Inflammatory macrophage treated with lipopolysaccharide for 1 hour (primary cell): ENCODE measurements at regions not wholly inside any gene's neighbourhood (a gene's known extent, or its start where the extent isn't known, plus 50 kb on each side); places are given as distances from the start of the nearest gene placed in this dataset.
"Not testable (repeated sequence)": the region's sequence is repeated elsewhere in the genome, so short reads cannot be mapped to it uniquely, and the experiment has no call there.

Experiments used
- DNase-seq, 2 donors: peaks; one replicate each; pipeline ENCODE4 v3.0.0-alpha.2; 2020 to 2022

DNA sequence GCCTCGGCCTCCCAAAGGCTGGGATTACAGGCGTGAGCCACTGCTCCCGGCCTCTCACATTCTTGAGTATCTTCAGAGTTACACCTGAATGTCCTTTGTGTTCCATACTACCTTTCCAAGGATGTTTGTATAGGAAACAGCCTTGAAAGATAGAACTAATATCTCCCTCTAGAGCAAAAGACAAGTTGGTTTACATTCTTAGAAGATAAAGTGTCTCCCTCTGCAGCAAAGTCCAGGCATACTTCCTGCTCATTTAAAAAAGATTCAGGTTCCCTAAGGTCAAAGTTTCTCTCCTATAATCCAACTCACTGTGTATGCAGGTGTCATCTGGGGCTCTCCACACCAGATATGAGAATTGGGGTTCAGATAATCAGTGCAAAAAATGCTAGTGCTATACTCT lies 224.4 kb downstream of the TPBG start:
- no peak for DNase-seq

DNA sequence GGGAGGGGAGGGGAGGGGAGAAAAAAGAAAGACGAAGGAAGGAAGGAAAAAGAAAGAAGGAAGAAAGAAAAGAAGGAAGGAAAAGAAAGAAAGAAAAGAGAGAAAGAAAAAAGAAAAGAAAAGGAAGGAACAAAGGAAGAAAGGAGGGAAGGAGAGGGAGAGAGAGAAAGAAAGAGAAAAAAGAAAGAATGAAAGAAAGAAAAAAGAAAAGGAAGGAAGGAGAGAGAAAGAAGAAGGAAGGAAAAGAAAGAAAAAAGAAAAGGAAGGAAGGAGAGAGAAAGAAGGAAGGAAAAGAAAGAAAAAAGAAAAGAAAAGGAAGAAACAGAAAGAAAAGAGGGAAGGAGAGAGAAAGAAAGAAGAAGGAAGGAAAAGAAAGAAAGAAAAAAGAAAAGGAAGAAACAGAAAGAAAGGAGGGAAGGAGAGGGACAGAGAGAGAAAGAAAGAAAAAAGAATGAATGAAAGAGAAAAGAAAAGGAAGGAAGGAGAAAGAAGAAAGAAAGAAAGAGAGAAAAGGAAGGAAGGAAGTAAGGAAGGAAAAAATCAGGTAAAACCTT lies 225.3 kb downstream of the TPBG start:
- DNase-seq = no peak

DNA sequence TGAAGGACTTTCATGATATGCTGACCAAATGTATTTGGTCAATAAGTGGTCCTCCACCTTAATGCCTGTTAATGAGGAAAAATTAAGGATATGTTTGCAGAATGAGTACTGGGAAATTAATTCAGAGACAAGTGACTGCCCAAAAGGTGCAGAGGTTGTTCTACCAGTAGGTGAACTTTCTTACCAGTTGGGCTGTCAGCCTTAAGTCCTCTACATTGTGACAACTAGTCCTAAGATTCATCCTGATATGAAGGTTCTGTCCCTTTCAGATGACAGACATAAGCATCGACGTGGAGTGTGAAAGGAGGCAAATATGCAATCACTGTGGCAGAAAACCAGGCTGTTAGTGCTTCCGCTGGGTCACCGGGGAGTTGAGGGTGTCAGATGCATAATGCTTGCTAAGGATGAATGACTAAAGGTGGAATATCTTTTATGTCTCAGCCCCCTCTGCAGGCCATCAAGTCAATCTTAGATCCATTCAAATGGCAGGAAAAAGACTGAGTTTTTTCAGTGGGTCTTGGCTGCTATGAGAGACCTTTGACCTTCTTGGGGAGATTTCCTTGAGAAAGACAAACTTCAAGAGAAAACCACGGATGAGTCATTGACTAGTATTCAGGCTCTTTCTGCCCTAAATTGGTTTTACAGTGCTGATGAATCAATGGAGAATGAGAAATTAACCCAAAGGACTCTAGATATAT lies 226.0 kb downstream of the TPBG start:
- no peak for DNase-seq

DNA sequence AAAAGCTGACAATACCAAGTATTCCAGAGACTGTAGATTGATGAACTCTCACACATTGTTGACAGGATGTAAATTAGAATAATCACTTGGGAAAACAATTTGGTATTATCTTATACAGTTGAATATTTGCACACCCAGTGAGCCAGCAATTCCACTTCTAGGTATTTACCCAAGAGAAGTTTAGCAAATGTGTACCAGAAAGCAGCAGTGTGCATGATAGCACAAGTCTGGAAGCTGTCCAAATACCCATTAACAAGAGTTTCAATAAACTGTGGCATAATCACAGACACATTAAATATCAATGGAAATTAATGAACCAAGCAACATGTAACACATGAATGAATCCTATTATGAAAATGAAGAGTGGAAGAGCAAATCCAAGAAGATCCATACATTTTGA lies 233.6 kb downstream of the TPBG start:
- DNase-seq = no peak

DNA sequence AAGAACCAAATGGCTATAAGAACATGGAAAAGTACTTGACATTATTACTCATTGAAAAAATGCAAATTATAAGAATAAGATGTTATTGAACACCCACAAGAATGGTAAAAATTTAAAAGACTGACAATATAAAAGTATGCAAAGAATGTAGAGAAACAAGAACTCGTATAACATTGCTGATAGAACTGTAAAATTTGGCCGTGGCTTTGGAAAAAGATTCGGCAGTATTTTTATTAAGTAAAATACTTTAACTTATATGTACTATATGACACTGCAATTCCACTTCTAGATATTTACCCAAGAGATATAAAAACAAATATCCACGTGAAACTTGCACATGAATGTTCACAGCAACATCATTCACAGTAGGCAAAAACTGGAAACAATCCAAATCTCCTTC lies 239.2 kb downstream of the TPBG start:
- no peak for DNase-seq

DNA sequence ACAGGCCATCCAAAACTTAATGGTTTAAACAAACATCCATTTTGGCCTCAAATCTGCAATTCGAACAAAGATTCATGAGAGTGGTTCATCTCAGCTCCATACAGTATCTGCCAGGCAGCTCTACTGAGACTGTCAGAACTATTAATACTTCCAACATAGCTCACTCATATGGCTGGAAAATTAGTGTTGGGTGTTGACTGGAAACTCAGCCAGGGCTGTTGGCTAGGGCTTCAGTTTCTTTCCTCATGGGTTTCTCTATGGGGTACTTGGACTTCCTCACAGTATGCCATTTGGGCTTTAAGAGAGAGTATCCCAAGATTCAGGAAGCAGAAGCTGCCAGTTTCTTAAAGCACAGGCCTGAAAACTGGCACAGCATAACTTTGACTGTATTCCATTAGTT lies 240.3 kb downstream of the TPBG start:
- no peak for DNase-seq

DNA sequence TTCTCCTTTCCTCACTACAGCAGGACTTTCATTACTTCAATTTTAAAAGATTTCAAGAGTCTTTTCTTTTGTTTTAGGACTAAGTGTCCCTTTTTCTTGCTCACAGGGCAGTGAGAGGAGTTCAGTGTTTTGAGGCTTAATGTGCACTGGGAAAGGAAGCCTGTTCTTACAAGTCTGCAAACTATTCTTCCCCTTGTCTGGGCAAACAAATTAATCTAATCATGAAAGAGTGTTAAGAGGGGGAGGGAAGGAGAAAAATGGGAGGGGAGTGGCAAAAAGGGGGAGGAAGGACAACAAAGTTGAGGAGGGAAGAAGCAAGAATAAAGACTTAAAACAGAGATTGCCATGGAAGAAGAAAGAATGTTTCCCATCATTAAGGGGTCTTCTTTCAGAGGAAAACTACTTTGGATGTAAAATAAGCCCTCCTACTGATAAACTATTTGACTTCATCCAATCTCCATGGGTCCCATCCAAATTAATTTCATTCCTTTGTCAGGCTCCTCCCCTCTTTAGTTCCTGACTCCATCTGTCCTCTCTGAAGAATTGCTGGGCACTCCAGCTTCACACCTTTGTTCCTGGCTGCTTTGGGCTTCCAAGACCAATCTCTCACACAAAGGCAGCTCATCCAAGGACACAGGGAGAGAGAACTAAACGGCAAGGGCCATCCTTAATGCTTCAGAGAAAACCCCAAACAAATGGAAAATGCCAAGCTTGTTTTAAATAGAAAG lies 244.5 kb downstream of the TPBG start:
- no peak for DNase-seq

DNA sequence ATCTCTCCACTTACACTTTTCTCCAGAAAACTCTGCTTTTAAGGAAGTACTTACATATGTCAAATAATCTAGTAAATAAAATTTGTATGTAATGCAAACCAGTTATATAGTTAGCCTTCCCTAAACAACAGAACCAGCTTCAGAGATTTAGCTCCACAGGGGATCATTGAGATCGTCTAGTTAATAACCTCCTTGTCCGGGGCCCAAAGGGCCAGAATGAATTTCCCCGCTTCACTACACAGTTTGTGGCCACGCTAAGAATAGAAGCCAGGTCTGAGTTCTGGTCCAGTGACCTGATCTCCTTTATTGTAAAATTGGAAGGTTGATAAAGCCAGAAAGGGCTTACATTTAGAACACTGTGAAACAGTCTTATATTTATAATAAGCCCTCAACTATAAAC lies 245.2 kb downstream of the TPBG start:
- DNase-seq = no peak

DNA sequence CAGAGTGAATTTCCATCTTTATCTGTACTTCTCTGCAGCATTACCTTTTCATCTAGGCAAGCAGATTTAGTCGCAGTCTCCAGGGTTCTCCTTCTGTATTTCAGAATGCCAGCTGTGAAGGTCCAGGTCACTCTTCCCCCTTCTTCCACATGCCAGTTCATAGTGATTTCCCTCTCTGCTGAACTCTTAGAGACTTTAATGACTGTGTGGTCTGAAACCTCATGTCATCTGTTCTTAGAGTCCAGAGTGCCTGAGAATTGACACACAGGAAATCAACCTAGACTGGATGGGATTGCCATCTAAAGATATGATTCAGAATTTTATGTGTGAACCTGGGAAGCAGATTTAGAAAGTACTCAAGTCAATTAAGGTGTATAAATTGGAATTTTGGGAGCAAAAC lies 248.1 kb downstream of the TPBG start:
- no peak for DNase-seq

DNA sequence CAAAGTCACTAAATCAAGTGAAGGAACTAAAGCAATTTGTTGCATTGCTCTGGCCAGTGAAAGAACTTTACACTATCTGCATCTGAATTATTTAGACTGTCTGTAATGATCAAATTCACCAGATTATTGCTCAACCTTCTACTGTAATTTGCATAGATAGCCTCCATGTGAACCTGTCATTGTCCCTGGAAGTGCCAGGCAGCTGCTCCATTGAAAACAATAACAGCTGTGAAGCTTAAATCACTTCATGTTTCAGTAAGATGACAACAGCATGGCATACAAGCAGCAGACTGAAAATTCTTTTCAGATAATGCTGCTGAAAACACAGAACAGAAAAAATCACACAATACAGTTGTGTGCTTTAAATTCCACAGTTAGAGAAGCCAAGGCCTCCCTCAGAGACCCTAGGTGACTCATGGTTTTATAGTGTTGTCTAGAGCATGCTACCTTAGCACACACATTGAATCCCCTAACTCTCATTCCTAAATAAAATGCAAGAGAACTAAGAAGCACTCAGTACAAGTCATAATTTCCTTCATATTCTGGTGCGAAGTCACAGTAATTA lies 248.9 kb downstream of the TPBG start:
- DNase-seq = no peak

DNA sequence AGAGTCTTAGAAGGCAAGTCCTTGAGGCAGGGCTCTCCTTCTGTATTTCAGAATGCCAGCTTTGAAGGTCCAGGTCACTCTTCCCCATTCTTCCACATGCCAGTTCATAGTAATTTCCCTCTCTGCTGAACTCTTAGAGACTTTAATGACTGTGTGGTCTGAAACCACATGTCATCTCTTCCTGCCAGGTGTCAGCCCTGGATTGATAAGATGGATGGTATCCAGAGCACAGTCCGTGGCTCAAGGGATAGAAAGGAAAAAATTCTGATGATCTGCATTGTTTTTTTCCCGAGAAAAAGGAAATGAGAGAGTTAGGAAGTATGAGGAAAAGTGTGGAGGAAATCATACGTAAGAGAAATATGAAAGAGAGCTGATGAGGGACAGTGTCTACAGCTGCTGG lies 250.9 kb downstream of the TPBG start:
- no peak for DNase-seq

DNA sequence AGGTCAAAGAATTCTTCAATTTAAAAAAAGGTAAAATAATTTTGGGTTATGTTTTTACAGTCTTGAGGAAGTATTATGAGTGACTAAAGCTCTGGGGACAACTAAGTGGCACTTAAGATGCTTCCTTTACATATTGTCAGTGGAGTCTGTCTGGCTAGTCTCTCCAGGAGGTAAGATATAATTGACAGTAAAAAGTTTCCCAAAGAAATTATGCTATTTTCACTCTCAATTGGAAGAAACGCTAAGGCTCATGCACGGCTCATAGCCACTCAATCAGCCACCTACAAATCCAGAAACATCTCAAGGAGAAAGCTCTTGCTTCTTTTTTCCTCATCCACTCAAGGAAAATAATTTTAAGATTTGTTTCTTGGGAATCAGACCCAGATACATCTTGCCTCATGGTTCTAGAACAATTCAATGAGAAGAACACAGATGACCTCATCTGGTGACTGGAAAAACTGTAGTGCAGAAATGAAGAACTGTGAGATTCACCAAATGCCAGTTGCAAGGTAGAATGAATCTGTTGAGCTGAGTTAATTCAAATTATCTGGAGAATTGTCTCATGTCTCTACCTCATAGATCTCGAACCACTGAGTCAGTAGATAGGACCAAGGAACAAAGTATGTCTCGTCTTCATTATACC lies 252.9 kb downstream of the TPBG start:
- no peak for DNase-seq

DNA sequence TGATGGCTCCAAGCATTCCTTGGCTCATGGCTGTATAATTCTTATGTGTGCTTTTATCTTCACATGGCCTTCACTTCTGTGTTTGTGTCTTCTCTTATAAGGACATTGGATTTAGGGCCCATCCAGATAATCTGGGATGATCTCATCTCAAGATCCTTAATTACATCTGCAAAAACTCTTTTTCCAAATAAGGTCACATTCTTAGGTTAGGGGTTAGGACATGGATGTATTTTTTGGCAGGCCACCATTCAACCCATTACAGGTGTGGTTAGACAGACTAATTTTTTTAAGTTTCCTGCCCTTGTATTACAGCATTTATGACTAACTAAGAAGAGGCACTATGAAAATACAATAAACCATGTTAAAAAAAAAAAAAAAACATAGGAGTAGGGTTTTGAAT lies 254.0 kb downstream of the TPBG start:
- DNase-seq = no peak

DNA sequence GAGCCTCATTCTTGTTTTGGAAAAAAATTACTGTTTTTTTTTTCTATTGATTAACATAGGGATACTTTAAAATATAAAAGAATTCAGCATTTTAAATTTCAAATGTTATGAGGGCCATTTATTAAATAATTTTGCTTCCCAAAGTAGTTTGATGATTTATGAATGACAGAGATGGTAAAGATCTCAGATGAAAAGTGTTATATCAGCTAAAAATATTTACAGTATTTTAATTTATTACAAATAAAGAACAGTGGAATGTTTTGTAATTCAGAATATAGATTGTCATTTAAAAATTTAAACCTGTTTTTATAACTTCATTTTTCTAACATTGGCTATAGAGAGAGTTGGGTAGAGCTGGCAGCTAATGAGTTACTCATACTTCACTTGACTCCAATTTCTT lies 256.0 kb downstream of the TPBG start:
- DNase-seq = no peak

DNA sequence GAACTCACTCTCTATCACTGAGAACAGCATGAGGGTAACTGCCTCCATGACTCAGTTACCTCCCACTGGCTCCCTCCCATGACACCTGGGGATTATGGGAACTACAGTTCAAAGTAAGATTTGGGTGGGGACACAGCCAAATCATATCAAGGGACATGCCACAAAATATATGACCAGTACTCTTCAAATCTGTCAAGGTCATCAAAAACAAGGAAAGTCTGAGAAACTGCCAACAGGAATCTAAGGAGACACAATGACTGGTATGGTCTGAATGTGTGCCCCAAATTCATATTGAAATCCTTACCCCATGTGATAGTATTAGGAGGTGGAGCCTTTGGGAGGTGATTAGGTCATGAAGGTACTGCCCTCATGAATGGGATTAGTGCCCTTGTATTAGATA lies 258.8 kb downstream of the TPBG start:
- no peak for DNase-seq

DNA sequence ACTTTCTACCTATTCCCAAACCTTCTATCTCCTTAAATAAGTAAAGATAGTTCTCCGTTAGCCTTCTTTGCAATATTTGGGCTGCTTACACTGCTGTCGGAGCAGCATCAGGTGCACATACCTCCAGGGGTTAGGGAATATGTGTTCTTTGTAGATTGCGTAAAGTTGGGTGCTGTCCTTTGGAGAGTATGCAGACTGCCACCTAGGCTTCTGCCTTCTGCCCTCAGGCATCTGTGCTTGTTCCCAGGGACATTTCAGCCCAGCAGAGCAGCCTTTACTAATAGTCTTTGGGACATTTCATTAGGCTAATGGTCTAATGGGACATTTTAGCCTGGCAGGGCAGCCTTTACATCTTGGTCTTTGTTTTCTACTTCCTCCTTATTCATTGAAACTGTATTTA lies 260.6 kb downstream of the TPBG start:
- no peak for DNase-seq

DNA sequence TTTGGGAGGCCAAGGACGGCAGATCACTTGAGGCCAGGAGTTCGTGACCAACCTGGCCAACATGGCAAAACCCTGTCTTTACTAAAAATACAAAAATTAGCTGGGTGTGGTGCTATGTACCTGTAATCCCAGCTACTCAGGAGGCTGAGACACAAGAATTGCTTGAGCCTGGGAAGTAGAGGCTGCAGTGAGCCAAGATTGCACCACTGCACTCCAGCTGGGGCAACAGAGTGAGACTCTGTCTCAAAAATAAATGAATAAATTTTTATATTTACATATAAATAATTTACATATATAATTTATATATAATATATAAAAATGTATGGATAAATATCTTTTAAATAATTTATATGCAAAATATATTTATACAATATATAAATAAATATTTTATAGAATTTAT lies 263.3 kb downstream of the TPBG start:
- DNase-seq = not testable (repeated sequence)

DNA sequence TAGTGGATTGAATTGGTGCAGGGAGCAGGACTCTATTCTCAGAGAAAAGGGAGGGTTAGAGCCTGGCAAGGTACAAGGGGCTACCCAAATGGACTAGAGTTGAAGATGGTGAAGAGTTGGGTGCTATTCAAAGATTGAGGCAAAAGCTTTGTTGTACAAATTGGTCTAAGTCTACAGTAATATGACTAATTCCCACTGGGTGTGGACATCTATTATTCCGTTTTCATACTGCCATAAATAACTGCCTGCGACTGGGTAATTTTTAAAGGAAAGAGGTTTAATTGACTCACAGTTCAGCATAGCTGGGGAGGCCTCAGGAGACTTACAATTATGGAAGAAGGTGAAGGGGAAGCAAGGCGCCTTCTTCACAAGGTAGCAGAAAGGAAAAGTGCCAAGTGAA lies 266.3 kb downstream of the TPBG start:
- DNase-seq = no peak

DNA sequence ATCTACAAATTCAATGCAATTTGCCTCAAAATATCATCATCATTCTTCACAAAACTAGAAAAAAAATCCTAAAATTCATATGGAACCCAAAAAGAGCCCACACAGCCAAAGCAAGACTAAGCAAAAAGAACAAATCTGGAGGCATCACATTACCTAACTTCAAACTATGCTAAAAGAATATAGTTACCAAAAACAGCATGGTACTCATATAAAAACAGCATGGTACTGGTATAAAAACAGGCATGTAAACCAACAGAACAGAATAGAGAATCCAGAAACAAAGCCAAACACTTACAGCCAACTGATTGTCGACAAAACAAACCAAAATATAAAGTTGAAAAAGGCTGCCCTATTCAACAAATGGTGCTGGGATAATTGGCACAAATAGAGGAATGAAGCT lies 278.1 kb downstream of the TPBG start:
- no peak for DNase-seq

DNA sequence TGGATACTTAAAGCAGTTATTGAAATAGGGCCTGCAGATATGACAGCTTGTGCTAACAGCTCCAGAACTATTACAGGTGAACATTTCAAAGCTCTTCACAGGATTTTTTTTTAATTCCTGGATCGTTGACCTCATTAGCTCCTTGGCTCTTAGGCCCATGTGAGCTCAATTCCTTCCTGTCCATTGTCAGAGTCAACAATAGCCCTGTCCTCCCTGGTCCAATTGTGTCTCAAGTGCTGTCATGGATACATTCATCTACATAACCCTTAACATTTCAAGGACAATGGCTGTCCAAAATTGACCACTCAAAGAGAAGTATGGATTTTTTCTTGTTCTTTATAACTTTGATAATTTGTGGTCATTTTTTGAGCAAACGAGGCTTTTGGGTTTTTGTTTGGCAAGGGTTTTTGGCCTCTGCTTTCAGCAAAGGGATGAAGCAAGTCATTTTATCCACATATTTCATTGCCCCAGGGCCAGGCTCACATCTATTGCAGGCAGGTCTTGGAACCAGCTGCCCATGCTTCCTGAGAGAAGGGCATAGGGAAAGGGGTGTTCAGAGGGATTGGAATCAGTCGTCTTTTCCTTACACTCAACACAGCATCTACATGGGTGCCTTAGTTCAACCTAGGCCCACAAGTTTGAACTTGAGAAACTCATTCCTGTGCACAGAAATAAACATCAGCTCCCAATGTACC lies 282.1 kb downstream of the TPBG start:
- DNase-seq = no peak

DNA sequence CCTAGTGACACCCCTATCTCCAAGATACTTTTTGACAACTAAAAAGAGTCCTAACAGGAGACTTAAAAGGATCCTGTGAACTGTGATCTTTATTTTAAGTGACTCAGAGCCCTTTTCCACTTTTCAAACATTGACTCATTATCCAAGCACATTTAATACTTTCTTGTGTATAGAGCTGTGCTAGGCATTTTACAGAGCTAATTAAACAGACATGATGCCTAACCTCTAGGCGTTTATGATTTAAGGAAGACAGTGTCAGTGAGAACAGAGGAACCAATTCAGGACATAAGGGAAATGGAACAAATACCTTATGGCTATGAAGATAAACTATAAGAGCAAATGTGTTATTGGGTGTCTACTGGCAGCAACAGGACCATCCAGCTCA lies 282.6 kb downstream of the TPBG start:
- DNase-seq = no peak

DNA sequence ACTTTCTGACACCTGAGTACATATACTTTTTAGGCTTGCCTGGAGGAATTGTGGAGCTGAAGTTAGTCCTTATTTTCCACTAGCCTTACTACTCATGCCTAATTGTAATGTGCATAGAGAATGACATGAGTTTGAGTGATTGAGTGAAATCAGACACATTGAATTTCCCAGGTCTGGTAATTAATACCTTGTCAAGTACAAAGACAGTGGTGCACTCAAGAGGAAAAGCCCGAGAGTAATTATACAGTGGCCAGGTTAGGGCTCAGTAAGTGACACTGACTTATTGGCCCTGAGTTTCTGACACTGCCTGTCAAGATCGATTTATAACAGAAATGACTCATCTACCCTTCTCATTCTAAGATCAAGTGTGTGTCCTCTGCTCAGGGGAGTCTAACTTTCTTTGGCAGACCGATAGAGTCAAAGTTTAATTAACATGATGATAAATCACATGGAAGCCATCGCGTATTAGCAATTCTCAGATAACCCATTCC lies 288.3 kb downstream of the TPBG start:
- no peak for DNase-seq

DNA sequence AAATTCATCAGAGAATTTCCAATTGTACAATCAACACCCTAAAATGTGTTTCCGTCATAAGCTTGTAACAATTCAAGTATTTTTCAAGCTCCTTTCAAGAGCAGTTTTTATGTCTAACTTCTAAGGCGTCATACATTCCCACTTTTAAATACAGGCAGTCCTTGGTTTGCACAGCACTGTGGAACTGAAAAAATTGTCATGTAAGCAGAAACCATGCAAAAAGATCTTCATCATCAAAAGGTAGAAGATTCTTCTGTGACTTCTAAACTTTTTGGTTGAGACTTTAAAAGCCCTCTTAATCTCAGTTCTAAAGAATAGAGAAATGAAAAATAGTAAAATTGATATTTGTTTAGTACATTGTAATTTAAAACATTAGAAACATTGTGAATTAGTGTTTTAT lies 315.6 kb downstream of the TPBG start:
- no peak for DNase-seq
